Esophagus squamous epithelium (tissue), 5 donors: ENCODE measurements at regions not wholly inside any gene's neighbourhood (a gene's known extent, or its start where the extent isn't known, plus 50 kb on each side); places are given as distances from the start of the nearest gene placed in this dataset.
"Not testable (repeated sequence)": the region's sequence is repeated elsewhere in the genome, so short reads cannot be mapped to it uniquely, and the experiment has no call there.

Experiments
- DNase-seq: peaks from one replicate; lab custom pipeline; 2025; lab: John Stamatoyannopoulos, UW
- H3K27ac ChIP-seq, 4 donors: fragments of 200-600 bp; sonication (generic); one replicate each; pipeline ENCODE4 v1.5.1; 2016 to 2019; ENCODE audit warnings: mild to moderate bottlenecking in 1 of 4
- H3K27me3 ChIP-seq, 4 donors: fragments of 200-600 bp; sonication (generic); 1 replicate in 3 of 4; 2 replicates in 1 of 4; pipeline versions ENCODE4 v1.5.1 to v1.6.0; 2017 to 2021; ENCODE audit warnings: antibody characterized with exemption in 1 of 4
- H3K36me3 ChIP-seq, 3 donors: fragments of 200-600 bp; sonication (generic); one replicate each; pipeline ENCODE4 v1.5.1; 2016 to 2019
- H3K4me1 ChIP-seq, 3 donors: fragments of 200-600 bp; sonication (generic); one replicate each; pipeline ENCODE4 v1.5.1; 2017 to 2019
- H3K4me3 ChIP-seq, 4 donors: fragments of 200-600 bp; sonication (generic); 1 replicate in 3 of 4; 2 replicates in 1 of 4; pipeline ENCODE4 v1.5.1; 2016 to 2019; ENCODE audit warnings: mild to moderate bottlenecking in 2 of 4, moderate library complexity in 1 of 4
- H3K9me3 ChIP-seq, 3 donors: fragments of 200-600 bp; sonication (generic); one replicate each; pipeline ENCODE4 v1.5.1; 2016 to 2019
- POLR2A ChIP-seq, 4 donors: fragments of 450-650 bp; IDR thresholded peaks; one replicate each; pipeline ENCODE4 v1.6.1; 2017; ENCODE audit warnings: antibody characterized with exemption in 4 of 4, mild to moderate bottlenecking in 4 of 4, moderate library complexity in 3 of 4
- WGBS, 2 donors: methylation state at CpG; one replicate each; pipeline ENCODE4 v1.1.5; 2018; 5-methylcytosine and 5-hydroxymethylcytosine counted together
- intact Hi-C: fragments of 100-400 bp; cut with DNase I; formaldehyde crosslinking; loops from one replicate; pipeline ENCODE4 v1.15.0; 2022
- TF ChIP-seq, protein P1 (sequence below), 6 experiments: fragments of 450-650 bp in 4 of 6; fragments of 200-600 bp in 2 of 6; sonication (generic) in 2 of 6; IDR thresholded peaks; one replicate each; pipeline ENCODE4 v1.5.1; 2016 to 2019; ENCODE audit warnings: antibody characterized with exemption in 6 of 6, mild to moderate bottlenecking in 4 of 6, moderate library complexity in 4 of 6
- donor health status: DM: yes; HTN: yes; CAD: no.

DNA sequence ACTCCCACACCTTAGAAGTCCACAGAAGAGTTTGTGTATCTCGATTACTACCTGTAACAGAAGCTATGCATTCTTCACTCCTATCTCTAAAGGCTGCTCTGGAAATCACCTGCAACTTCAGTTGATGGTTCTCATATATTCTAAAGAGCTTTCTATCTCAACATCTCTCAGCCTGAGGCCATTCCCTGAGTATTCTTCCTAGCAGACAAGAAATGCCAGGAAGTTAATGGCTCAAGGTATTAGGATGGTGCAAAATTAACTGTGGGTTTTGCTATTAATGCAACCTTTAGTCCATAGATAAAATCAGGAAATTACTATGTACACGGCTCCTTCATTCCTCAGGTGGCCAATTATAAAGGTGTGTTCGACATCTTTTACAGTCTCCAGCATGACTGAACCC is 290.1 kb downstream of the ZNF716 start:
- intact Hi-C loops, DNase-seq, H3K27me3 ChIP-seq, H3K27ac ChIP-seq, H3K4me1 ChIP-seq, H3K4me3 ChIP-seq, H3K36me3 ChIP-seq, H3K9me3 ChIP-seq: not testable (repeated sequence)
- 36 to 43% methylated on average over 3 of the region's 3 CpGs for WGBS, 2 donors

DNA sequence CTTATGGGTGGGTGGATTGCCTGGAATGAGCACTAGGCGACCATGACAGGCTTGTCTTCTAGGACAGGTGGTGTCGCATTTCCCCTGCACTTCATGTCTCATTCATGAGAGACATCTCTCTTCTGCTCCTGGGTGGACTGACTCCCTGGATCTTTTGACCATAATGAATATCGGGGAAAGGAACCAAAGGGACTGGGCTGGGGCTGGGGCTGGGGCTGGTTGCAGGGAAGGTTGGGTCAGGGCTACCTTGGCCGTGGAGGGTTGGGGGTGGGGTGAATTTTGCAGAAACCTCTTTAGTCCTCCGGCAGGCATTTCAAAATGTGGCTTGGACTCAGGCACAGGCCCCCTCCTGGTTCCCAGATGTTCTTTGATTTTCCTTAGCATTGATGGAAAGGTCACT is 319.2 kb downstream of the ZNF716 start:
- DNase-seq = no peak
- TF ChIP-seq, protein P1, sequence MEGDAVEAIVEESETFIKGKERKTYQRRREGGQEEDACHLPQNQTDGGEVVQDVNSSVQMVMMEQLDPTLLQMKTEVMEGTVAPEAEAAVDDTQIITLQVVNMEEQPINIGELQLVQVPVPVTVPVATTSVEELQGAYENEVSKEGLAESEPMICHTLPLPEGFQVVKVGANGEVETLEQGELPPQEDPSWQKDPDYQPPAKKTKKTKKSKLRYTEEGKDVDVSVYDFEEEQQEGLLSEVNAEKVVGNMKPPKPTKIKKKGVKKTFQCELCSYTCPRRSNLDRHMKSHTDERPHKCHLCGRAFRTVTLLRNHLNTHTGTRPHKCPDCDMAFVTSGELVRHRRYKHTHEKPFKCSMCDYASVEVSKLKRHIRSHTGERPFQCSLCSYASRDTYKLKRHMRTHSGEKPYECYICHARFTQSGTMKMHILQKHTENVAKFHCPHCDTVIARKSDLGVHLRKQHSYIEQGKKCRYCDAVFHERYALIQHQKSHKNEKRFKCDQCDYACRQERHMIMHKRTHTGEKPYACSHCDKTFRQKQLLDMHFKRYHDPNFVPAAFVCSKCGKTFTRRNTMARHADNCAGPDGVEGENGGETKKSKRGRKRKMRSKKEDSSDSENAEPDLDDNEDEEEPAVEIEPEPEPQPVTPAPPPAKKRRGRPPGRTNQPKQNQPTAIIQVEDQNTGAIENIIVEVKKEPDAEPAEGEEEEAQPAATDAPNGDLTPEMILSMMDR (IDR thresholded peaks at IDR 0.05) = no peak
- no peak for TF ChIP-seq POLR2A (IDR thresholded peaks at IDR 0.05)
- Histone ChIP-seq H3K27me3 (no peaks in the 10 kb centered on the region), H3K36me3 (no peaks in the 10 kb centered on the region), H3K4me1 (no peaks in the 10 kb centered on the region), H3K9me3 (peaks cover 0 to 43% (median 0%) of the 10 kb centered on the region in 3 donors), H3K27ac (no peak overlapping the region), H3K4me3 (no peak overlapping the region)
- 65 to 79% methylated on average over 3 to 5 of the region's 5 CpGs for WGBS, 2 donors
- intact Hi-C loops = no loop called here

DNA sequence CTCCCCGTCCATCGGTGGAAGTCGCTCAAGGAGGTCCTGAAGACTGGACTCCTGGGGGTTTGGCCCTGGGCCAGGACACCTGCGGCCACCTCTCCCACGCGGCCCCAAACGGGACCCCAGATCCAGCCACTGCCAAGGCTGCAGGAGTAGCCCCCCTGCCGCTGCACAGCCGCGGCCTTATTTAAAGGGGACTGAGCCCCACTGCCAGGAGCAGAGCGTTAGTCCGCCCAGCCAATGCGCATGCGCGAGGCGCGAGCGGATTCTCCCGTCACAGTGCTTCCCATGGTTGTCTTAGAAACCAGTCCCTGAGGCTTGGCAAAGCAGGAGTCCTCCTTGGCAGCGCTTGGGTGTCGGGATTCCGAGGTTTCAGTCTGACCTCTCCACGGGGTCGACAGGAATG is 320.0 kb downstream of the ZNF716 start:
- no peak for DNase-seq
- H3K4me3 ChIP-seq = no peak overlapping the region
- peaks cover 0 to 43% (median 0%) of the 10 kb centered on the region in 3 donors for H3K9me3 ChIP-seq
- no peak overlapping the region for H3K27ac ChIP-seq
- 76 to 100% methylated on average over 2 to 5 of the region's 24 CpGs for WGBS, 2 donors
- no peaks in the 10 kb centered on the region for H3K27me3 ChIP-seq
- H3K4me1 ChIP-seq = no peaks in the 10 kb centered on the region
- intact Hi-C loops = no loop called here
- H3K36me3 ChIP-seq = no peaks in the 10 kb centered on the region
- TF ChIP-seq, protein P1 (IDR thresholded peaks at IDR 0.05) = no peak
- no peak for TF ChIP-seq POLR2A (IDR thresholded peaks at IDR 0.05)

DNA sequence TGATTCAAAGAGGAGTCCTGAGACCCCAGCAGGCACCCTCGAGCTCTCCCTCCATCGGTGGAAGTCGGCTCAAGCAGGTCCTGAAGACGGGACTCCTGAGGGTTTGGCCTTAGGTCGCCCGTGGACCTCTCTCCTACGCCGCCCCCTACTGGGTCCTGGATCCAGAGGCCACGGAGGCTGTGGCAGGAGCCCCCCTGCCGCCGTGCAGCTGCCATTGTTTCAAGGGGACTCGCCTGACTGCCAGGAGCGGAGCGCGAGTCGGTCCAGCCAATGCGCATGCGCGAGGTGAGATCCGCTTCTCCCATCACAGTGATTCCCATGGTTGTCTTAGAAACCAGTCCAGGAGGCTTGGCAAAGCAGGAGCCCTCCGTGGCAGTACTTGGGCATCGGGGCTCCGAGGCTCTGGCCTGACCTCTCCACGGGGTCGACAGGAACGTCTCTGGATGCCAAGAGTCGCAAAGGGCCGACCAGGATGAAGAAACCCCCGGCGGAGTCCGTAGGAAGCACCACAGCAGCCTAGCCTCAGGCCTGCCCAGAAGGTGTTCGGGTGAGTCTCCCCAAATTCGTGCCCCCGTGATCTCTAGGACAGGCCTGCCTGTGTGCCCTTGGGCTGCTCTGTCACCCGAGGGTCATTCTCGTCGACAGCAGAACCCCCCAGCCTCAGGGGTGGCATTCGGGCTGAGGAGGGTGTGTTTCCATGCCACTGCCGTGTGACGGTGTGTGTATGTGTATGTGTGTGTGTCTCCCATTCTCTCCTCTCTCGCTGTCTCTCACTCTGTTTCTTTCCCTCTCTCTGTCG is 322.3 kb downstream of the ZNF716 start:
- WGBS, 2 donors = 78 to 88% methylated on average over 16 to 18 of the region's 42 CpGs
- no peaks in the 10 kb centered on the region for H3K36me3 ChIP-seq
- TF ChIP-seq, protein P1 (IDR thresholded peaks at IDR 0.05) = no peak
- TF ChIP-seq POLR2A (IDR thresholded peaks at IDR 0.05) = no peak
- peaks cover 0 to 63% (median 7%) of the 10 kb centered on the region in 3 donors for H3K9me3 ChIP-seq
- H3K27me3 ChIP-seq = no peaks in the 10 kb centered on the region
- intact Hi-C loops = no loop called here
- no peaks in the 10 kb centered on the region for H3K4me1 ChIP-seq
- no peak overlapping the region for H3K4me3 ChIP-seq
- no peak for DNase-seq
- no peak overlapping the region for H3K27ac ChIP-seq

DNA sequence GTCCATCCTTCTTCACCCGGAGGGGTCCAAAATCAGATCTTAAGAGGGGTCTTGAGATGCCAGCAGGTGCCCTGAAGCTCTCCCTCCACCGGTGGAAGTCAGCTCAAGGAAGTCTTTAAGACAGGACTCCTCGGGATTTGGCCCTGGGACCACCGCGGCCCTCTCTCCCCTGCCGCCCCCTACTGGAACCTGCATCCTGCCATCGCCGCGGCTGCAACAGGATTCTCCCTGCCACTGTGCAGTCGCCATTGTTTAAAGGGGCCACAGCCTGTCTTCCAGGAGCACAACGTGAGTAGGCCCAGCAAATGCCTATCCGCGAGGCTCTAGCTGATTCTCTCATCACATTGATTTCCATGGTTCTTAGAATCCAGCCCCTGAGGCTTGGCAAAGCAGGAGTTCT is 324.3 kb downstream of the ZNF716 start:
- no peak overlapping the region for H3K4me3 ChIP-seq
- 92 to 97% methylated on average over 6 of the region's 13 CpGs for WGBS, 2 donors
- no peaks in the 10 kb centered on the region for H3K36me3 ChIP-seq
- no peak for DNase-seq
- no peak overlapping the region for H3K27ac ChIP-seq
- no peaks in the 10 kb centered on the region for H3K27me3 ChIP-seq
- TF ChIP-seq, protein P1 (IDR thresholded peaks at IDR 0.05) = no peak
- no peak for TF ChIP-seq POLR2A (IDR thresholded peaks at IDR 0.05)
- no peaks in the 10 kb centered on the region for H3K4me1 ChIP-seq
- H3K9me3 ChIP-seq = peaks cover 0 to 63% (median 7%) of the 10 kb centered on the region in 3 donors
- intact Hi-C loops = no loop called here
